Erythroblast (primary cell): ENCODE measurements at regions not wholly inside any gene's neighbourhood (a gene's known extent, or its start where the extent isn't known, plus 50 kb on each side); places are given as distances from the start of the nearest gene placed in this dataset.

Source experiments
- GATA1 ChIP-seq: IDR thresholded peaks from 2 replicates; pipeline ENCODE4 v1.6.1; 2011; ENCODE audit warnings: low read depth, mild to moderate bottlenecking, control low read depth, low read length, moderate library complexity
- POLR2A ChIP-seq: IDR thresholded peaks from 2 replicates; pipeline ENCODE4 v1.6.1; 2011; ENCODE audit warnings: mild to moderate bottlenecking, low read length

DNA sequence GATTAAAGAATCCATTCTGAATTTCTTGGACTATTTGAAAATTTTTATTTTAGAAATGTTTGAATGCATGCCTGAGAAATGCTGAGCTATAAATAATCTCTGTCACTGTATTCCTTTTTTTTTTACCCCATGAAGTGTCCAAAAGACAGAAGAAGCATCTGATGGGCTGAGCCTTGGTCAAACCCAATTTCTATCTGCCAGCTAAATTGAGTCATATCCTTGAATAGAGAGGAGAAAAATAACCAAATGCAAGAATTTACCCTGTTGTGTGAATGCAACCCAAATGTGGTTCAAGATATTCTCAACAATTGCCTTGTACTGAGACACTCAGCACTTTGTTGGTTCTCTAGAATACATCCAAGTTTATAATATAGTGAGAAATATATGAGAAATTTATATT, 223.5 kb downstream of the UBE2E3 start:
- TF ChIP-seq POLR2A = no peak
- TF ChIP-seq GATA1 = no peak
